OCI-LY3 (cell line): ENCODE measurements at regions not wholly inside any gene's neighbourhood (a gene's known extent, or its start where the extent isn't known, plus 50 kb on each side); places are given as distances from the start of the nearest gene placed in this dataset.

ENCODE experiments used
- H2AFZ ChIP-seq: fragments of 200-600, 300-600 bp; shearing (Covaris generic); 2 replicates; pipeline ENCODE4 v1.6.0; 2014; ENCODE audit warnings: antibody characterized with exemption, low read depth, low read length
- H3K27ac ChIP-seq: fragments of 200-600, 300-600 bp; sonication (generic); 2 replicates; pipeline ENCODE4 v1.5.1; 2014; ENCODE audit warnings: mild to moderate bottlenecking, low read length, moderate library complexity, mixed read lengths
- H3K27me3 ChIP-seq: fragments of 200-600, 300-600 bp; sonication (generic); 2 replicates; pipeline ENCODE4 v1.6.1; 2014; ENCODE audit warnings: low read depth, low read length, mixed read lengths
- H3K36me3 ChIP-seq: fragments of 200-600, 300-600 bp; sonication (generic); replicated peaks from 2 replicates; pipeline ENCODE3; 2014; ENCODE audit warnings: low read depth, low read length, mixed read lengths
- H3K4me1 ChIP-seq: fragments of 300-600, 200-600 bp; sonication (generic); 2 replicates; pipeline ENCODE4 v1.6.1; 2014; ENCODE audit warnings: low read length, mixed read lengths
- H3K4me2 ChIP-seq: fragments of 200-600, 300-600 bp; sonication (generic); 2 replicates; pipeline ENCODE4 v1.6.1; 2014; ENCODE audit warnings: low read length, mixed read lengths
- H3K4me3 ChIP-seq: fragments of 300-600, 200-600 bp; sonication (generic); 2 replicates; pipeline ENCODE4 v1.5.1; 2014; ENCODE audit warnings: antibody characterized with exemption, mild to moderate bottlenecking, low read length, moderate library complexity
- H3K79me2 ChIP-seq: fragments of 300-600, 200-600 bp; shearing (Covaris generic); 2 replicates; pipeline ENCODE4 v1.6.1; 2014; ENCODE audit warnings: mild to moderate bottlenecking, low read length, mixed read lengths
- H3K9ac ChIP-seq: fragments of 300-600, 200-600 bp; shearing (Covaris generic); 2 replicates; pipeline ENCODE4 v1.6.0; 2014; ENCODE audit warnings: mild to moderate bottlenecking, low read length, moderate library complexity
- H3K9me3 ChIP-seq: fragments of 200-600, 300-600 bp; shearing (Covaris generic); 2 replicates; pipeline ENCODE4 v1.6.1; 2014; ENCODE audit warnings: low read length, mixed read lengths; ENCODE audit not compliant: insufficient read depth
- H4K20me1 ChIP-seq: fragments of 200-600, 300-600 bp; sonication (generic); 2 replicates; pipeline ENCODE4 v1.6.1; 2016; ENCODE audit warnings: low read length, mixed read lengths; ENCODE audit not compliant: insufficient read depth
- CTCF ChIP-seq: fragments of 200-600, 300-600 bp; sonication (generic); IDR thresholded peaks from 2 replicates; pipeline ENCODE4 v1.5.1; 2014; ENCODE audit warnings: antibody characterized with exemption, low read length, low read depth
- EZH2phosphoT487 ChIP-seq: fragments of 200-600 bp; shearing (Covaris generic); IDR thresholded peaks from 2 replicates; pipeline ENCODE4 v1.6.1; 2018; ENCODE audit warnings: antibody characterized with exemption, mixed run types, low read depth

- H3K36me3 ChIP-seq: no peaks in the 10 kb centered on the region
- no peaks in the 10 kb centered on the region for H3K79me2 ChIP-seq
- TF ChIP-seq EZH2phosphoT487 (no peak), CTCF (no peak)
- no peak overlapping the region for H3K4me3 ChIP-seq
- H3K27me3 ChIP-seq: no peaks in the 10 kb centered on the region
- no peak overlapping the region for H2AFZ ChIP-seq
- H3K4me1 ChIP-seq: no peaks in the 10 kb centered on the region
- H3K9ac ChIP-seq: no peak overlapping the region
- no peak overlapping the region for H3K27ac ChIP-seq
- no peak overlapping the region for H3K4me2 ChIP-seq
- no peaks in the 10 kb centered on the region for H3K9me3 ChIP-seq
- H4K20me1 ChIP-seq: no peaks in the 10 kb centered on the region
Observed at GRCh38 chr3:81027344-81027743, 734.1 kb downstream of the GBE1 start.

GRCh38 chr3:81024560-81024959, 736.9 kb downstream of the GBE1 start:
- TF ChIP-seq CTCF (no peak), EZH2phosphoT487 (no peak)
- no peak overlapping the region for H3K27ac ChIP-seq
- no peaks in the 10 kb centered on the region for H3K27me3 ChIP-seq
- no peak overlapping the region for H3K9ac ChIP-seq
- no peaks in the 10 kb centered on the region for H3K36me3 ChIP-seq
- no peak overlapping the region for H3K4me3 ChIP-seq
- no peaks in the 10 kb centered on the region for H3K4me1 ChIP-seq
- H4K20me1 ChIP-seq: no peaks in the 10 kb centered on the region
- H2AFZ ChIP-seq: no peak overlapping the region
- no peaks in the 10 kb centered on the region for H3K9me3 ChIP-seq
- H3K79me2 ChIP-seq: no peaks in the 10 kb centered on the region
- H3K4me2 ChIP-seq: no peak overlapping the region

- no peaks in the 10 kb centered on the region for H3K27me3 ChIP-seq
- no peaks in the 10 kb centered on the region for H3K9me3 ChIP-seq
- H3K4me3 ChIP-seq: no peak overlapping the region
- H3K36me3 ChIP-seq: no peaks in the 10 kb centered on the region
- no peaks in the 10 kb centered on the region for H4K20me1 ChIP-seq
- no peaks in the 10 kb centered on the region for H3K79me2 ChIP-seq
- no peak overlapping the region for H3K9ac ChIP-seq
- TF ChIP-seq CTCF (no peak), EZH2phosphoT487 (no peak)
- no peak overlapping the region for H3K27ac ChIP-seq
- no peaks in the 10 kb centered on the region for H3K4me1 ChIP-seq
- H3K4me2 ChIP-seq: no peak overlapping the region
- no peak overlapping the region for H2AFZ ChIP-seq
Observed at GRCh38 chr3:81022339-81022738, 739.1 kb downstream of the GBE1 start.

- H3K4me2 ChIP-seq: no peak overlapping the region
- no peaks in the 10 kb centered on the region for H3K79me2 ChIP-seq
- H3K27me3 ChIP-seq: no peaks in the 10 kb centered on the region
- H3K27ac ChIP-seq: no peak overlapping the region
- no peak overlapping the region for H2AFZ ChIP-seq
- no peaks in the 10 kb centered on the region for H3K9me3 ChIP-seq
- H3K9ac ChIP-seq: no peak overlapping the region
- H3K36me3 ChIP-seq: no peaks in the 10 kb centered on the region
- H3K4me1 ChIP-seq: peaks cover 8% of the 10 kb centered on the region
- H3K4me3 ChIP-seq: no peak overlapping the region
- no peaks in the 10 kb centered on the region for H4K20me1 ChIP-seq
- TF ChIP-seq CTCF (no peak), EZH2phosphoT487 (no peak)
Observed at GRCh38 chr3:81013360-81013759, 748.1 kb downstream of the GBE1 start.
